ENCODE measurements at regions not wholly inside any gene's neighbourhood (a gene's known extent, or its start where the extent isn't known, plus 50 kb on each side); places are given as distances from the start of the nearest gene placed in this dataset.

DNA sequence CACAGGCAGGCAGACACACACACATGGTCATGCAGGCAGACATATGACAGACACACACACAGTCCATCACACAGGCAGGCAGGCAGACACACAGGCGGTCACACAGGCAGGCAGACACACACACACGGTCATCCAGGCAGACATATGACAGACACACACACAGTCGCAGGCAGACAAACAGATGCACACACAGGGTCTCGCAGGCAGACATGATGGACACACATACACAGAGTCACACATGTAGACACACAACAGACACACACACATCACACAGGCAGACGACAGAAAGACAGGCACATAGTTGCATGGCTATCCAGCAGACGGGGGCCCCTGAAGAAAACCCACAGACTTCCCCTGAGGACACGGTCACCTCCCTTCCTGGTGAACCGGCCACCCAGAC, 135.4 kb downstream of the NCOR2 start:
- DNase-seq (ENCODE audit: low read depth, low spot score), result no peak

DNA sequence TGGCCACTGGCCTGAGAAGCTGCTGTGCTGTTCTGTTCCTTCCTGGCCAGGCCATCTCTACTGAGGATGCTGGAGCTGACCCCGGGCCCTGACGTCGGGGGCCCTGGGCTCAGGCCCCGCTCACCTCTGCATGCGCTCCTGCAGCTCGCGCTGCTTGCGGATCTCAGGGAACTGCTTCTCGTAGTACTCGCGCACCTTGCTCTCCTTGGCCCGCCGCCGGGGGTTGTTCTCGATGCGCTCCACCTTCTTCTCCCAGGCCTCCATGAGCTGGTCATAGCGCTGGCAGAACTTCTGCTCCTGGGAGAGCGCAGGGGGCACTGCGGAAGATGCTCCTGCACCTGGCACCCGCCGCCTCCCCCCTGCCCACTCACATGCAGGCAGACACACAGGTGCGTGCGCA, 135.6 kb downstream of the RFLNA start:
- DNase-seq (ENCODE audit: low read depth, low spot score), result no peak

DNA sequence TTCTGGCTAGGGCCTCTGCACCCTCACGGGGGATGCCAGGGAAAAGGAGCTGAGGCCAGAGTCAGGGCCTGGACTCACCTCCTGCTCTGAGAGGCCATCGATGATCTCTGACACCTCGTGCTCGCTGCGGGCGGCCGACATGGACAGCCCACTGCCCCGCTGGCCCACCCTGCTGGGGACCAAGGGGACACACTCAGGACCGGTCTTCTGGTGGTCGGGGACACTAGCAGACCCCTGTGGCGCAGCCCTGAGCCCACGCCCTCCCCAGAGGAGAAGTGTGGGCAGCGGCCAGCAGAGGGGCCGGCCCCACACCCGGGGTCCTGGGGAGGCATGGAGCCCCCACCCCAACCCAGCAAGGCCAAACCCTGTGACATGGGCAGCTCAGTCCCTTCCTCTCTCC, 134.6 kb downstream of the RFLNA start:
- DNase-seq (ENCODE audit: low read depth, low spot score), result no peak

DNA sequence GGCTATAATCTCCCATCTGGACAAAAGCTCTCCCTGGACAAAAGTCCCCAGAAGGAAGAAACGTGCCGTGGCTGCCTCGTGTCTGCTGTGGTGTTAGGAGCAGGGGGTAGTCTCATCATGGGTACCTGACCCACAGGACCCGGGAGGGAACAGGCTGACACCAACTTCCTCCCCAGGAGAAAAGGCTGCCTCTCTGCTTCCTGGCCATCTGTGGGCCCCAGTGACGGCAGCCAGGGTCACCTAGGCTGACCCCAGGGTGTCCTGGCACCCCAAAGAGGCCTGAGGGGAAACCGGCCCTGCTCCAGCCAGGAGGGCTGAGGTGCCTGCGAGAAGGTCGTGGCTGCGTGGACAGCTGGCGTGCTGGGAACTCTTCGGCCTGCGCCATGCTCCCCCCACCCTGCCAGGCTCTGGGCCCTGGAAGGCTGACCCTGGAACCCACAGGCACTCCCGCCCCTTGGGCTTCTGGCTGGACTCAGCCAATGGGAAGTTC, 133.9 kb downstream of the RFLNA start:
- no peak for DNase-seq (ENCODE audit: low read depth, low spot score)

DNA sequence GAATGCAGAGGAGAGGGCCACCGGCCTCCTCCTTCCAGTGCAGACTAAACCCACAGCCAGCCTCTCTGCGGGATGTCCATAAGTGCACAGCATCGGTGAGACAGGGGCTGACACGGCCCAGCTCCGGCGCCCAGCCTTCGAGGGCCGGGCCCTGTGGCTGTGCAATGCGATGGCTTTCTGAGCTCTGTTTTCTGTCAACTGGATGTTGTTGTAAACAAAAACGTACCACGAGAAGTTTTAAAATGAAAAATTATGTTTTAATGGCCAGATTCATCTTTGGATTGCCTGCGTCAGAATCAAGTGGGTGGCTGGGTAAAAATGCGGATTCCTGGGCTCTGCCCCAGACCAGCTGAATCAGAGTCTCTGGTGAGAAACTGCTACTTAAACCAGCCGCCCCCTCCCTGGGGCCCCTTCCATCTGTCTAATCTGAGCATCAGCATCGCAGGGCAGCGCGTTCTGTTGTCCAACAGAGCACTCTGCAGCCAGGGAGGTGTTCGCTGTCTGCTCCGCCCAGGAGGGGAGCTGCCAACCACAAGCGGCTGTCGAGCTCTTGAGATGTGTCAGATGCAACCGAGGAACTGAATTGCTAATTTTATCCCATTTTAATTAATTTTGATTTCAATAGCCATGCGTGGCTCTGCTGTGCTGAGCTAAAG, 133.4 kb downstream of the RFLNA start:
- DNase-seq (ENCODE audit: low read depth, low spot score), result no peak

DNA sequence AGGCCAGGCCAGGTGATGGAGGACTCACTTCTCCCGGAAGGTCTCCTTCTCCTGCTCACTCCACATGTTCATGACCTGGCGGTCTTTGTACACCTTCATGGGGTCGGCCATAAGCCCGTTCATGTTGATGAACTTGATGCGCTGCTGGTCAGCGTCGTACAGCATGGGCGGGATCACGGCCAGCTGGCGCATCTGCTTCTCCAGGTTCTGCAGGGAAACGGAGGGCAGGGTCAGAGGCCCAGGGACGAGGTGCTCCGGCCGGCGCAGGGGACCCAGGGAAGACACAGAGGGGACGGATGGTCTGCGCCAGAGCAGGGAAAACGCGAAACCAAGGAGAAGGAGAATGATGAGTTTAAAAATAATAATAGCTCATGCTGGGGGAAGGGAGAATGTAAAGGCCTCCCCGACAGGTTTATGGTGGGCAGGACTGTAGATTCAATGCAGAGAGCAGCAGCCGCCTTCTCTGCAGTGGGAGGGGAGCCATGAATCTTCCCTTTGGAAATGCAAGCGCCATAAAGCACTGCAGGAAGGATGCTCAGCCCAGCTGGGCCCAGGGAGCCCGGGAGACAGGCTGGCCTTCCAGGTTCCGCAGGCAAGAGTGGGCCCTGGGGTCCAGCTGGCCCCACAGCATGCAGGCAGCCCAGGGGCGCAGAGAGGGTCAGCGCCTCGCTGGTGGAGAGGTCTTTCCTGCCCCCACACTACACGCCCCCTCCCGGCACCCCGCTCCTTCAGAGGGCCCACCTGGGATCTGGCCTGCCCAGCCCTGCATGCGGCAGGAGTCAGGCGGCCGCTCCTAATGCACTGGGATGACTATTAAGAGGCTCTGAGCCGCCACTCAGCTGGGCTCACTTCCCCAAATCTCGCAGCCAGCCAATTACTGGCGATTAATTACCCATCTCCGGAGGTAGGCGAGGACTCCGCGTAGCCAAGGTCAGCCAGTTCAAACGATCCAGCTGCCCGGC, 132.0 kb downstream of the RFLNA start:
- no peak for DNase-seq (ENCODE audit: low read depth, low spot score)

DNA sequence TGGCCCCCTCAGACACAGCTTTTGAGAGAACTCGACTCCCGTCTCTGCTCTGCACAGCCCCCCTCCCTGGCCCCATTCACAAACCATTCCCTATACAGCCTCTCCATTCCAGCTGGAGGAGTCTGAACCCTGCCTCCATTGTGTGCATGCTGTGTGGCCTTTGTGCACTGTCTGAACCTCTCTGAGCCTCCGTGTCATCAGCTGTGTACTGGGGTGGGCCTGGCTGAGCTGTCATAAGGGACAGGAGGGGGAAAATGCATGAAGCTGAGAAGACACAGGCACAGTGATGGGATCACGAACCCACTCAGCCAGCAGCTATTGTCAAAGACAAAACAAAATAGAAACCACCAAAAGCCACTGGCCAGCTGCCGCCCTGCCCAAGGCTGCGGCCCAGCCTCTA, 130.8 kb downstream of the RFLNA start:
- DNase-seq (ENCODE audit: low read depth, low spot score), result no peak

DNA sequence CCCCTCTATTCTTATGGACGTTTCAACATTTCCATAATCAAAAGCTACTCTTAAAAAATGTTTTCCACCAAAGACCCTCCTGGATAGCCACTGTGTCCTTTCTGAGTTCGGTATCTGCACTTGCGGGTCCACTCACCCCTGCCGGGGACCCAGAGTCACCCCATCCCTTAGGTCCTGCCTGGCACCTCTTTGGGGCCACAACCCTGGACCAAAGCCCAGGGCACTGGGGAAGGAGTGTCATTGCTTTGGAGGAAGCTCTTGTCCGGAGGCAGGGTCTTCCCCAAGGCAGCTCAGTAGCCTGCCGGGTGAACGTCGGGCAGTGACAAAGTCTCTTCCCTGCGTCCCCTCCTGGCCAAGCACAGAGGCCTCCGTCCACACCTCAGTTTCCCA, 129.6 kb downstream of the RFLNA start:
- no peak for DNase-seq (ENCODE audit: low read depth, low spot score)

DNA sequence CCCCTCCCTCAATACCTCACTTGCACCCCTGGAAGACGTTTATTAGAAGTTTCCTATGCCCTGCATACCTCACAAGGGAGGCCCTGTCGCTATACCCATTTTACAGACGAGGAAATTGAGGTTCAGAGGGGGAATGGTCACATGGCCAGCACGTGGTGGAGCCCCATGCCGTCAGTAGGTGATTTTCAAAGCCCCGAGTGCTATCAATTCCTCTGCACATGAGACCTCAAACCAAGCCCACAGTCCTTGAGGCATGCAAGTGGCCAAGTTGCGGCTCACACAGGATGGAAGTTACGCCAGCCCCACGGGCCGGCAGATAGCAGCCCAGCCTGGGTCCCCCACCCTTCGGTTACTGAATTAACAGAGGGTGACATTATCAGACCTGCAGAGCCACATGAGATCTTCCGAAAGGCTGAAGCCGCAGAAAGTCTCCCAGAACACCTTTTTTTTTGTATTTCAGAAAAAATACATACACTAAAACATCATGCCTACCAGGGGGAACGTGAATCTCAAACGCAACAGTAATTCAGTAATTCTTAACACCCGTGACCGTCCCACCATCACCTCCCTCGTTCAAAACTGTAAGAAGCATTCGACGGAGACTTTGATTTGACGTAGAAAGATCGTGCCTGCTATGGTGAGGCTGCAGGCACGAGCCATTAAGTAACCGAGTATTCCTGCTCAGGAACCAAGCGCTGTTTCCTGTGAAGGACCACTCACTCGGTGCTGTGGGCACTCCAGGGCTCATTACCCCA, 129.0 kb downstream of the RFLNA start:
- DNase-seq (ENCODE audit: low read depth, low spot score), result no peak

DNA sequence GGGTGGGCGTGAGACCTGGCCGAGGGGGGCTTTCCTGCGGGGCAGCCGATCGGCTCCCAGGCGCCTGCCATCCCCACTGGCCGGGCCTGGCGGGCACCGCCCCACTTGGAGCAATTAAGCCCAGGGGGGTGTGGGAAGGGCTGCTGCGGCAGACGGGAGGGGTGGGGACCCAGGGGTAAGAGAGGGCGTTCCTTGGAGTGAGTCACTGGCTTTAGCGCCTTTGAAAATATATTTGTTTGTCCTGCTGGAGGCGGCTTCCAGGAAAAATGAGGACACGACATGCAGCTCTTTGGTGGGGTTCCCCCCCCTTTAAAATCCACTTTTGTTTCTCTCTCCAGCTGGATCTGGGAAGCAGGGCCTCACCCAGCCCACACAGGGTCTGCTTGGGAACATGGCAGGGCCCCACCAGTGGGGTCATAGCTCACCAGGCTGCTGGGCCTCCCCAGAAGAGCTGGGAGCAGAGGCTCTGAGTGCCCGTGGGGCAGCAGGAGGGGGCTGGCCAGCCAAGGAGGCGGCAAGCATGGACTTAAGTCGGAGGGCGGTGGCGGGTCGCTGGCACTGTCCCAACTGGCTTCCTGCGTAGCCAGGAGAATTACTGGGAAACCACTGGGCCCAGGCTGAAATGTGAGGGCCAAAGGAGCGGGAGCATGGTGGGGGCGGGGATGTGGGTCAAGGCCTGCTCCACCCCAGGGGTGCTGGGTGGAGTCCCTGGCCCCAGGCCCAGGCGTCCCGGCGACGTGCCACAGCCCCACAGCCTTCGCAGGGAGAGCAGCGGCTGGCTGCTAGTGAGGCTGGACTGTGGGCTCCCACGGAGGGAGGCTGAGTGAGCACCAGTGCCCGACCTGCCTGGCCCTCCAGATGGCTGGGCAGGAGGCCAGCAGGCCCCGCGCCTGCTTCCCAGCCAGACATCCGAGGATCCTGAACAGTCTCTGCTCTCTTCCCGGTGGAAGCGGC, 128.0 kb downstream of the RFLNA start:
- DNase-seq (ENCODE audit: low read depth, low spot score), result no peak

DNA sequence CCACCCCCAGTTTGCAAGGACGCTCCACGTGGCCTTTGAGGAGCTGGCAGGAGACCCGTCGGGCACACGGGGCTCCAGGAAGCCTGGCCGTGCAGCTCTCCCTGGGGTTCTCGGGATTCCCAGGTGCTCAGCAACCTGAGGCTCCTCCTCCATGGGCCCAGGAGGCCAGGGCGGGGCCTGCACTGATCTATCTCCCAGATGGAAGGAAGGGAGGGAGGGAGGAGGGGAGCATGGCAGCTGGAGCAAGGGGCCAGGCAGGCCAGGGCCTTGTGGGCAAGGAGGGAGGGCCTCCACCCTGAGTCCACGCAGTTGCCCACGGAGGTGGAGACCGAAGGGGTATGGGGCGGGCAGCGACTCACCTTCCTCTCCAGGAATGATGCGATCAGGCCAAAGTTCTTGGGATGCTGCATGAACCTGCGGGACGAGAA, 127.3 kb downstream of the RFLNA start:
- DNase-seq (ENCODE audit: low read depth, low spot score), result no peak

DNA sequence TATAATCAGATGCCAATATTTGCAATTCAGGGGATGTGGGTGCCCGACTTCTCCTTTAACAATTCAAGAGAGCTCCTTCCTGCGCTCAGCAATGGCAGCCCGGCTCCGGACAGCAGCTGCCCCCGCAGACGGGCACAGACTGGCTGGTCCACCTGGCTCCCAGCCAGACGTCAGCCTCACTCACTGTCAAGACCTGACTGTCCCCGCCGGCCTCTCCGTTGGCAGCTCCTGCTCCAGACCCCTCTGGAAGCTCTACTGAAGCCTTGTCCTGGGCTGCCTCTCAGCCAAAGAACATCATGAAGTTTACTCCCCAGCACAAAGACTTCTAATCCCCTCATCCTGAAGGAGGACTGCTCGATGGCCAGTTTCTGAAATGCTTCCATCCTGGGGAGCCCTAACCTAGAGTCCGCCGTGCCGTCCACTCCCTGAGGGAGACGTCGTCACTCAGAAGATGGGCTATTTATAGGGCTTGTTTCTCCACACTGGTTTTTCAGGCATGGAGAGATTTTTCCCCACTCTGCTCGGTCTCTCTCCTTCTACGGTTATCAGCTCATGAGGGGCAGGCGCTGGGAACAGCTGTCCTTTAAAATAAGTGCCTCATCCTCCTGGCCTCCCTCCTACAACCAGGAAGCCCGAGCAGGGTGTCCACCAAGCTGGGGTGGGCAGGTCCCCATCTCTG, 126.2 kb downstream of the RFLNA start:
- DNase-seq (ENCODE audit: low read depth, low spot score), result no peak

DNA sequence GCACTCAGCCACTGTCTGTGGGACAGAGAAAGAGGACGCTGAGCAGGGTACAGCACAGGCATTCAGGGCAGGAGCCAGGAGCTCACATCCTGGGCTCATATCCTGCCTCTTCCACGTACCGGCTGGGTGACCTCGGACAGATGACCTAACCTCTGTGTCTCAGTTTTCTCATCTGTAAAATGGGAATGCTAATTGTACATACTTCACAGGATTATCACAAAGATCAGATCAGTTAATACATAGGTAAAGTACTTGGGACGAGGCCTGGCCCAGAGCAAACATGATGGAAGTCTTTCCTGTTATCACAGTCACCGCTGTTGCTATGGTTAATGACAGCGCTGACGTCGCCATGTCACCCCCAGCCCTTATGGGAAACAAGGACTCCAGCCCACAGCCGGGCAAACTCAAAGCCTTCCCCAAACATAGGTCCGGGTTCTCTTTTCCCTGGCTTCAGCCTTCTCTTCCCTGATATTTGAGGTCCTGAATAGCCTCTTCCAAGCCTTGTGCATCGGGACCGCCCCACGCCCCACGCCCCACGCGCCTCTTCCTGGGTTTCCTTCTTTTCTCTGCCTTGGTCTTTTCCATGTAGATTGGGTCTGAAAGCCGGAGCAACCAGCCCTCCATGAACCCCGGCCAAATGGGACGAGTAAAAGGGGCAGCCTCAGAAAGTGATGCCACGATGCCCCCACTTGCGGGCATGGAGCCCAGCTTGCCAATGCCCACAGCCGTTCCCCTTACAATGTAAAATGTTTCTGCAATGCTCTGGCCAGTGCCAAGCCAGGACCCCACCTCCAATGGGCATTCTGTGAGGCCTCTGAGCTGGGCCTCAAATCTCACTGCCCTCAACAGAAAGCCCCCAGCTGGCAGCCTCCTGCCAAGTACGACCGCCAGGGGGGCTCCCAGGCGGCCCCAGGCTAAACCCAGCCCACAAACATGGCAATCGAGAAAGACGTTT, 125.4 kb downstream of the RFLNA start:
- no peak for DNase-seq (ENCODE audit: low read depth, low spot score)

DNA sequence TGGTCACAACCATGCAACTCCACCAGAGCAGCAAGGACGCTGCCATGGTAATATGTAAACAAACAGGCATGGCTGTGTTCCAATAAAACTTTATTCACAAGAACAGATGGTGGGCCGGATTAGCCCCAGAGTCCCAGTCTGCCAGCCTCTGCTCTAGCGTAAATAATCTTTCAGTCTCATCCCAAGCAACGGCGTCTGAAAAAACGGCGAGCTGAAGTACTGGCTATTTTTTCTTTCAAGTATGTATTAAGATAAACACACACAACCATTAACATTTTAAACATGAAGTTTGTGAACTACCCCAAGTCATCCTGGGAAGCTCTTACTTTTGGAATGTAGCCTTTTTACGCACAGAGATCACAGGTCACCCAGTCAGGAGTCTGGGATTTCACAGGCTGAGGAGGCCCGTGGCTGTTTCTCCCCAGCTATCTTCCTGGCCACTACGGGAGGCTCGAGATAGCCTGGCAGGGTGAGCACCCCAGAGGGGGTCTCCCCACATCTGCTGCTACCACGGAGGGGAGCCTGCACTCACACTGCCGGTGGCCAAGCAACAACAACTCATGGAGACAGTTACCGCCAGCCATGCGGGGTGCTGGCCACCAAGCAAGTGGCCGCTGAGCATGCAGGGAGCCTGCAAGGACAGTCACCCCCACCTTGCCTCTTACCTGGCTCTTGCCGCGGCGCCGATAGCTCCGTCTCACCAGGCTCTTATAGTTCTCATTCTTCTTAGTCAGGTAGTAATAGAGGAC, 124.6 kb downstream of the RFLNA start:
- no peak for DNase-seq (ENCODE audit: low read depth, low spot score)

DNA sequence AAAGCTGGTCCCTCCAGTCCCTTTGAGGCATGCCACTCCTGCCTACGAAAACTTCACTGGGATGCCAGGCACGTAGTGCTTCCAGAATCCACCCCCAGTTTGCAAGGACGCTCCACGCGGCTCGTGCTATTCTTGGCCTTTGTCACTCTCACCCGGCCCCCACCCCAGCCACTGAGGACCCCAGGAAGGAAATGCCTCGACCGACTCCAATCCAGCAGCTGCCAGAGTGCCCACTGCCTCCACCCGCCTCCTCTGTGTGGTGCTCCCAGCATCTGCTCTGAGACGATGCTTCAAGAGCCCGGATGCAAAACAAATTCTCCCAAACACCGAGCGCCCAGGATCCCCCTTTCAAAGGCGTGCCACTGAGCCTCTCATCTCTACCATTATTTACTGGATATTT, 123.9 kb downstream of the RFLNA start:
- DNase-seq (ENCODE audit: low read depth, low spot score), result no peak

DNA sequence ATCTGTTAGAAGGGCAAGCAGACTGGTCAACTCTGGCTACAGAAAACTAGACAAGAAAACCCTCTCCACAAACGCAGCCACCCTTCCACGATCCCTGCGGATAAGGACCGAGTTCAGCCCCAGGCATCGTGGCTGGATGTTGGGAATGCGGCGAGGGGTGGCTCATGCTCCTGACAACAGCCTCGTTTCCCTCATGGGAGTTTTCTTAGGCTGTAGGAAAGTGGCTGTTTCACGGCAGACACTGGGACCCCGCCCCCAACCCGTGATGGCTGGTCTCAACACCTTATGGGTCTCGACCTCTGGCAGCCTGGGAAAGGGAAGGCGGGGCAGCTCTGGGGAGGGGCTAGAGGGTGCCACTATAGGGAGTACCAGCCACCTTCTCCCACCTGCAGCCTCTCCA, 123.3 kb downstream of the RFLNA start:
- DNase-seq (ENCODE audit: low read depth, low spot score), result no peak

DNA sequence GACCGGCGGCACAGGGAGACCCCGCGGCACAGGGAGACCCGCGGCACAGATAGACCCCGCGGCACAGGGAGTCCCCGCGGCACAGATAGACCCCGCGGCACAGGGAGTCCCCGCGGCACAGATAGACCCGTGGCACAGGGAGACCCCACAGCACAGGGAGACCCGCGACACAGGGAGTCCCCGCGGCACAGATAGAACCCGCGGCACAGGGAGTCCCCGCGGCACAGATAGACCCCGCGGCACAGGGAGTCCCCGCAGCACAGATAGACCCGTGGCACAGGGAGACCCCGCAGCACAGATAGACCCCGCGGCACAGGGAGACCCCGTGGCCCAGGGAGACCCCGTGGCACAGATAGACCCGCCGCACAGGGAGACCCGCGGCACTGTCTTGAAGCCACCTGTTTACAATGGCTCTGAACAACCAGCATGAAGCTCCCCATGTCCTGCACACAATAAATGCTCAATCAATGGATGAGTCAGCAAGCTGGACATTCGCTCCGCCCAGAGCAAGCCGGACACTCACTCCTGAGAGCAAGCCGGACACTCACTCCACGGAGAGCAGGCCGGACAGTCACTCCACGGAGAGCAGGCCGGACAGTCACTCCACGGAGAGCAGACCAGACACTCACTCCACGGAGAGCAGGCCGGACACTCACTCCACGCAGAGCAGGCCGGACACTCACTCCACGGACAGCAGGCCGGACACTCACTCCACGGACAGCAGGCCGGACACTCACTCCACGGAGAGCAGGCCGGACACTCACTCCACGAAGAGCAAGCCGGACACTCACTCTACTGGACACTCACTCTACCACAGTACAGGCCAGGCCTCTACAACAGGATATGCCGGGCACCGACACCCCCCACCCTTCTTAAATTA, 121.9 kb downstream of the RFLNA start:
- no peak for DNase-seq (ENCODE audit: low read depth, low spot score)

DNA sequence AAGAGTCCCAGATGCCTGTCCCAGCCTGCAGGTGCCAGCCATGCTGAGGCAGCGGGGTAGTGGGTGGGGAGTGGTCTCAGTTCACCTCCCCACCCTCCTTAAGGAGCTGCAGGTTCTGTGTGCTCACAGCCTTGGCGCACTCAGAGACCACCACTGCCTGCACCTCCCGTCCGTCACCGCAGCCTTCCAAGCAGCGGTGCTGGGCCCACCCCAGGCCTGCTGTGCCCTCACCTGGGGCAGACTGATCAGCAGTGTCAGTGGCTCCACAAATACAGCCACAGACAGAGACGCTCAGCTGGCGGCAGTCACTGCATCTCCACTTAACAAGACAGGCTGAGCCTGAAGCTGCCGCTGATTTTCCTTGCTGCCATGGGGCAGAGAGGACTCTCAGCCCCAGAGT, 120.2 kb downstream of the RFLNA start:
- no peak for DNase-seq (ENCODE audit: low read depth, low spot score)

All from iPS DF 19.7 (cell line).